ENCODE measurements at regions not wholly inside any gene's neighbourhood (a gene's known extent, or its start where the extent isn't known, plus 50 kb on each side); places are given as distances from the start of the nearest gene placed in this dataset.

- 57 to 76% (median 65%) methylated on average over 1 of the region's 1 CpG for WGBS, 5 donors
- intact Hi-C loops (cut with DNase I; ENCODE audit: low total_unique reads): no loop called here
- TF ChIP-seq POLR2A (IDR thresholded peaks at IDR 0.05): no peak
- TF ChIP-seq, protein P1, sequence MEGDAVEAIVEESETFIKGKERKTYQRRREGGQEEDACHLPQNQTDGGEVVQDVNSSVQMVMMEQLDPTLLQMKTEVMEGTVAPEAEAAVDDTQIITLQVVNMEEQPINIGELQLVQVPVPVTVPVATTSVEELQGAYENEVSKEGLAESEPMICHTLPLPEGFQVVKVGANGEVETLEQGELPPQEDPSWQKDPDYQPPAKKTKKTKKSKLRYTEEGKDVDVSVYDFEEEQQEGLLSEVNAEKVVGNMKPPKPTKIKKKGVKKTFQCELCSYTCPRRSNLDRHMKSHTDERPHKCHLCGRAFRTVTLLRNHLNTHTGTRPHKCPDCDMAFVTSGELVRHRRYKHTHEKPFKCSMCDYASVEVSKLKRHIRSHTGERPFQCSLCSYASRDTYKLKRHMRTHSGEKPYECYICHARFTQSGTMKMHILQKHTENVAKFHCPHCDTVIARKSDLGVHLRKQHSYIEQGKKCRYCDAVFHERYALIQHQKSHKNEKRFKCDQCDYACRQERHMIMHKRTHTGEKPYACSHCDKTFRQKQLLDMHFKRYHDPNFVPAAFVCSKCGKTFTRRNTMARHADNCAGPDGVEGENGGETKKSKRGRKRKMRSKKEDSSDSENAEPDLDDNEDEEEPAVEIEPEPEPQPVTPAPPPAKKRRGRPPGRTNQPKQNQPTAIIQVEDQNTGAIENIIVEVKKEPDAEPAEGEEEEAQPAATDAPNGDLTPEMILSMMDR (IDR thresholded peaks at IDR 0.05 in 8 of 11, conservative IDR thresholded peaks at IDR 0.05 in 3 of 11): no peak
- TF ChIP-seq POLR2AphosphoS5 (IDR thresholded peaks at IDR 0.05): no peak
Observed at GRCh38 chr2:207450186-207450585, 79.6 kb upstream of the CREB1 start.

GRCh38 chr2:207458582-207458981, 71.2 kb upstream of the CREB1 start:
- DNase-seq: no peak
- Histone ChIP-seq H3K36me3 (no peaks in the 10 kb centered on the region), H3K9me3 (no peaks in the 10 kb centered on the region), H3K27ac (no peak overlapping the region), H3K4me1 (peaks cover 0 to 7% (median 0%) of the 10 kb centered on the region in 6 donors), H3K27me3 (replicated peaks in 1 of 7) (no peaks in the 10 kb centered on the region), H3K4me3 (no peak overlapping the region)
- intact Hi-C loops (cut with DNase I; ENCODE audit: low total_unique reads): no loop called here
- WGBS, 5 donors: 90 to 97% (median 93%) methylated on average over 5 of the region's 5 CpGs
- TF ChIP-seq, protein P1 (IDR thresholded peaks at IDR 0.05 in 8 of 11, conservative IDR thresholded peaks at IDR 0.05 in 3 of 11): no peak
- TF ChIP-seq POLR2A (IDR thresholded peaks at IDR 0.05): no peak
- no peak for TF ChIP-seq POLR2AphosphoS5 (IDR thresholded peaks at IDR 0.05)

More at GRCh38 chr2:207450186-207450585, 79.6 kb upstream of the CREB1 start:
- no peak for DNase-seq
- Histone ChIP-seq H3K4me1 (no peaks in the 10 kb centered on the region), H3K4me3 (no peak overlapping the region), H3K27ac (no peak overlapping the region), H3K9me3 (no peaks in the 10 kb centered on the region), H3K27me3 (replicated peaks in 1 of 7) (no peaks in the 10 kb centered on the region), H3K36me3 (no peaks in the 10 kb centered on the region)

GRCh38 chr2:207459990-207460757, 69.6 kb upstream of the CREB1 start:
- TF ChIP-seq POLR2A (IDR thresholded peaks at IDR 0.05) (no peak), POLR2AphosphoS5 (IDR thresholded peaks at IDR 0.05) (no peak)
- TF ChIP-seq, protein P1 (IDR thresholded peaks at IDR 0.05 in 8 of 11, conservative IDR thresholded peaks at IDR 0.05 in 3 of 11): no peak
- Histone ChIP-seq H3K27me3 (replicated peaks in 1 of 7) (no peaks in the 10 kb centered on the region), H3K9me3 (no peaks in the 10 kb centered on the region), H3K4me3 (no peak overlapping the region), H3K4me1 (peaks cover 0 to 7% (median 0%) of the 10 kb centered on the region in 6 donors), H3K27ac (no peak overlapping the region), H3K36me3 (no peaks in the 10 kb centered on the region)
- intact Hi-C loops (cut with DNase I; ENCODE audit: low total_unique reads): no loop called here
- no peak for DNase-seq
- WGBS, 5 donors: 62 to 78% (median 67%) methylated on average over 7 of the region's 7 CpGs

DNA sequence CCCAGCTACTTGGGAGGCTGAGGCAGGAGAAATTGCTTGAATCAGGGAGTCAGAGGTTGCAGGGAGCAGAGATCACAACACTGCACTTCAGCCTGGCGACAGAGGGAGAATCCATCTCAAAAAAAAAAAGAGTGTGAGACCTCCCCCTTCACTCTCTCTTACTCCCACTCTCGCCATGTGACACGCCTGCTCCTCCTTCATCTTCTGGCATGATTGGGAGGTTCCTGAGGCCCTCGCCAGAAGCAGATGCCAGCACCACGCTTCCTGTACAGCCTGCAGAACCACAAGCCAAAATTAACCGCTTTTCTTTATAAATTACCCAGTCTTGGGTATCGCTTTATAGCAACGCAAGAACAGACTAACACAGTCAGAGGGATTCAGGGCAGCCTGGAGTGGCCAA, 66.3 kb upstream of the CREB1 start:
- Histone ChIP-seq H3K9me3 (no peaks in the 10 kb centered on the region), H3K27ac (no peak overlapping the region), H3K4me3 (no peak overlapping the region), H3K27me3 (replicated peaks in 1 of 7) (no peaks in the 10 kb centered on the region), H3K4me1 (peaks cover 0 to 7% (median 0%) of the 10 kb centered on the region in 6 donors), H3K36me3 (no peaks in the 10 kb centered on the region)
- TF ChIP-seq, protein P1 (IDR thresholded peaks at IDR 0.05 in 8 of 11, conservative IDR thresholded peaks at IDR 0.05 in 3 of 11): no peak
- TF ChIP-seq POLR2A (IDR thresholded peaks at IDR 0.05) (no peak), POLR2AphosphoS5 (IDR thresholded peaks at IDR 0.05) (no peak)
- no peak for DNase-seq
- WGBS, 5 donors: 72 to 87% (median 74%) methylated on average over 8 of the region's 8 CpGs
- intact Hi-C loops (cut with DNase I; ENCODE audit: low total_unique reads): no loop called here
